CD4-positive, alpha-beta T cell treated with Interleukin-4 for 4 hours (primary cell): ENCODE measurements at regions not wholly inside any gene's neighbourhood (a gene's known extent, or its start where the extent isn't known, plus 50 kb on each side); places are given as distances from the start of the nearest gene placed in this dataset.

Experiments used
- DNase-seq: peaks from one replicate; pipeline ENCODE4 v3.0.0-alpha.2; 2020

- no peak for DNase-seq
Observed at GRCh38 chr6:106035655-106036054, 50.5 kb upstream of the PRDM1 start.

GRCh38 chr6:106033806-106034205 lies 52.3 kb upstream of the PRDM1 start:
- DNase-seq: no peak

- no peak for DNase-seq
Observed at GRCh38 chr6:106027758-106028157, 58.4 kb upstream of the PRDM1 start.

- no peak for DNase-seq
Observed at GRCh38 chr6:106026748-106027715, 59.1 kb upstream of the PRDM1 start.

GRCh38 chr6:106025655-106026054 lies 60.5 kb upstream of the PRDM1 start:
- no peak for DNase-seq

- no peak for DNase-seq
Observed at GRCh38 chr6:106022801-106023200, 63.3 kb upstream of the PRDM1 start.

- DNase-seq: no peak
Observed at GRCh38 chr6:106017454-106017853, 68.7 kb upstream of the PRDM1 start.

- DNase-seq: no peak
Observed at GRCh38 chr6:106014955-106015354, 71.2 kb upstream of the PRDM1 start.

- no peak for DNase-seq
Observed at GRCh38 chr6:106011476-106011875, 74.7 kb upstream of the PRDM1 start.

- no peak for DNase-seq
Observed at GRCh38 chr6:106005954-106006353, 80.2 kb upstream of the PRDM1 start.

- no peak for DNase-seq
Observed at GRCh38 chr6:106005013-106005412, 81.1 kb upstream of the PRDM1 start.

- no peak for DNase-seq
Observed at GRCh38 chr6:106003268-106003987, 82.7 kb upstream of the PRDM1 start.

GRCh38 chr6:106002005-106002404 lies 84.1 kb upstream of the PRDM1 start:
- DNase-seq: no peak

- DNase-seq: no peak
Observed at GRCh38 chr6:106000935-106001334, 85.2 kb upstream of the PRDM1 start.

- DNase-seq: no peak
Observed at GRCh38 chr6:105997482-105997881, 88.7 kb upstream of the PRDM1 start.

- DNase-seq: no peak
Observed at GRCh38 chr6:105995391-105995865, 90.7 kb upstream of the PRDM1 start.

GRCh38 chr6:105994591-105995390 lies 91.3 kb upstream of the PRDM1 start:
- peak; percentile 46 for DNase-seq

- DNase-seq: peak; percentile 50
Observed at GRCh38 chr6:105994118-105994590, 92.0 kb upstream of the PRDM1 start.

- DNase-seq: no peak
Observed at GRCh38 chr6:105993341-105994117, 92.6 kb upstream of the PRDM1 start.

- peak; percentile 87 for DNase-seq
Observed at GRCh38 chr6:105992315-105992961, 93.7 kb upstream of the PRDM1 start.

GRCh38 chr6:105991561-105992314 lies 94.4 kb upstream of the PRDM1 start:
- DNase-seq: peak; percentile 38
